Heart left ventricle (tissue), 16 donors: ENCODE measurements at regions not wholly inside any gene's neighbourhood (a gene's known extent, or its start where the extent isn't known, plus 50 kb on each side); places are given as distances from the start of the nearest gene placed in this dataset.

Source experiments
- ATAC-seq, 4 donors: fragments of 200-7000 bp; cut with Tn5 transposase; one replicate each; pipeline ENCODE4 v1.9.1; 2020 to 2022; ENCODE audit warnings: moderate library complexity in 4 of 4, mild to moderate bottlenecking in 3 of 4, moderate number of reproducible peaks in 1 of 4
- DNase-seq, 5 donors: peaks; one replicate each; pipeline ENCODE4 v3.0.0-alpha.2; 2020
- H3K27ac ChIP-seq, 12 donors: fragments of 200-600 bp; sonication (generic) in 4 of 12; one replicate each; pipeline versions ENCODE4 v1.5.0 to v1.8.0; 2016 to 2022; ENCODE audit warnings: mild to moderate bottlenecking in 2 of 12
- H3K27me3 ChIP-seq, 9 donors: fragments of 200-600 bp; sonication (generic) in 2 of 9; one replicate each; pipeline versions ENCODE4 v1.5.1 to v1.8.0; 2016 to 2022; ENCODE audit warnings: mild to moderate bottlenecking in 3 of 9
- H3K36me3 ChIP-seq, 9 donors: fragments of 200-600 bp; sonication (generic) in 2 of 9; one replicate each; pipeline versions ENCODE4 v1.5.0 to v1.8.0; 2018 to 2022; ENCODE audit warnings: mild to moderate bottlenecking in 2 of 9
- H3K4me1 ChIP-seq, 12 donors: fragments of 200-600 bp; sonication (generic) in 4 of 12; one replicate each; pipeline versions ENCODE4 v1.5.0 to v1.8.0; 2016 to 2022; ENCODE audit warnings: mild to moderate bottlenecking in 3 of 12
- H3K4me3 ChIP-seq, 12 donors: fragments of 200-600 bp; sonication (generic) in 4 of 12; one replicate each; pipeline versions ENCODE4 v1.5.0 to v1.8.0; 2017 to 2022; ENCODE audit warnings: mild to moderate bottlenecking in 9 of 12, moderate library complexity in 4 of 12
- H3K9me3 ChIP-seq, 12 donors: fragments of 200-600 bp; sonication (generic) in 4 of 12; one replicate each; pipeline versions ENCODE4 v1.5.0 to v1.8.0; 2016 to 2022; ENCODE audit warnings: mild to moderate bottlenecking in 1 of 12
- POLR2A ChIP-seq, 2 donors: fragments of 450-650 bp; IDR thresholded peaks; one replicate each; pipeline ENCODE4 v1.6.1; 2017; ENCODE audit warnings: antibody characterized with exemption in 2 of 2, mild to moderate bottlenecking in 2 of 2, moderate library complexity in 2 of 2
- WGBS, 4 donors: extraction: QIAGEN DNeasy Blood & Tissue Kit in 2 of 4; methylation state at CpG; one replicate each; pipeline versions ENCODE4 v1.1.5 to v1.1.7; 2013 to 2018; 5-methylcytosine and 5-hydroxymethylcytosine counted together
- intact Hi-C, 10 donors: fragments of 100-400 bp; cut with DNase I; formaldehyde crosslinking; loops; one replicate each; pipeline versions ENCODE4 v1.11.1 to v1.14.2; 2022
- TF ChIP-seq, protein P1 (sequence below), 12 donors: fragments of 200-600 bp; sonication (generic) in 4 of 12; IDR thresholded peaks; one replicate each; pipeline versions ENCODE4 v1.5.0 to v1.8.0; 2018 to 2022; ENCODE audit warnings: antibody characterized with exemption in 12 of 12, mild to moderate bottlenecking in 5 of 12
- donor health status: ischemic (EF 13 %, LVEDD 7.1; RV severe dilation, severe dysfunction).
- donor health status: healthy with polysubstance abuse.
- donor health status: DM: no; HTN: yes; CAD: no.
- donor health status: DM: no; HTN: no; CAD: no.
- donor health status: ischemic (EF 25% LVEDD 6.9; RV normal size, moderate dysfunction).
- donor health status: ischemic (EF 25% LVEDD 5.7; RV mildly dilated, moderate dysfunction).
- donor health status: healthy.
- donor health status: DM: yes; HTN: yes; CAD: no.
- donor health status: ischemic (EF 35%, LVEDD 5.7; RV mildly dilated, moderate dysfunction).
- donor health status: nonischemic (EF 11% LVEDD 7.7; RV severe dilation, severe dysfunction).
- donor health status: DM: yes; HTN: yes; CAD: no.
- donor health status: PGD.
- donor health status: ischemic (EF 29% LVEDD 5.4; RV normal size, mild dysfunction).
- donor health status: nonischemic (EF 23%, LVEDD 6.1; RV moderate dilation, normal function).

DNA sequence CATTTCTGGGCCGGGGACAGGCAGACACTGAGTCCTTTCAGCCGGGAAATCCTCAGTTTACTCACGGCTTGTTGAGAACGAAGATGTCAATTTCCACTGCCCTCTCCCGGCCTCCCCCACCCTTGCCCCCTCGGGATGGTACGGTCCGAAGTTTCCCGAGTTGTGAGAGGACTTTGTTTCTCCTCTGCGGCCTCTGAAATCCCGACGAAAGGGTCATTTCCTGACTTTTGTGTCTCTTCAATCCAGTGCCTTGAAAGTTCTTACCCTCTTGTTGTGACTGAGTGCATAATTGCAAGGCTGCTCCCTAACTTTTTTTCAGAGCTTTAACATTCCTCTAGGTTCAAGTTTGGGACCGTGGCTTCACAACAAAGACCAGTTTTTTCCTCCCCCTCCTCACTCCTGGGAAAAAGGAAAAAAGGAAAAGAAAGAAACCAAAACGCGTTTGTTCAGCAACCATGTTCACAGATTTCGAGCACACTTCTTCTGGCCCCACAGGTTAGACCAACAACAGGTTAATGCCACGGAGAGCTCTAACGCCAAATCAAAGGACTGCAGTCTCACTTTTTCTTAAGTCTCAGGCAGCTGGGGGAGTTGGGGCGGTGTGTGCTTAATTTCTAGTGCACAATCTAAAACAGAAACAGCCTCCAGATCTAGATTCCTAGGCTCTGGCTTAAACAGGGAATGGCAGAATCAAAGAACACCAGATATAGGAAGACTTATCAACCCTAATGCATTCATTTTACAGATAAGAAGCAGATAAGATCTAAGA is 138.9 kb downstream of the TMCO5A start:
- peaks cover 0 to 51% (median 28%) of the 10 kb centered on the region in 12 donors for H3K4me1 ChIP-seq

DNA sequence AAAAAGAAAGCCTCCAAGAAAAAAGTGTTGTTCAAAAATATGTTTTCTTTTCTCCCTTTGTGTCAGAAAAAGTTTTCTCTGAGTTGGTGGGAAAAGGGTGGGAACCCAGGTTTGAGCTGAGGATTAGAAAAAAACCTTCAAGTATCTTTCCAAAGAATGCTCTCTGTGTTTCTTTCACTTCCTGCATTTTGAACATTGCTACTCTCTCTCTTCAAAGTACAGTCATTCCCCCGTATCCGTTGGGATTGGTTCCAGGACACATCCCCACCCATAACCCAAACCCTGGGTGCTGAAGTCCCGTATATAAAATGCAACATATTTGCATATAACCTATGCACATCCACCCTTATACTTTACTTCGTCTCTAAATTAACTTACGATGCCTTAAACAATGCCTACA is 139.6 kb downstream of the TMCO5A start:
- Histone ChIP-seq H3K27me3 (no peaks in the 10 kb centered on the region), H3K4me1 (peaks cover 0 to 44% (median 25%) of the 10 kb centered on the region in 12 donors), H3K4me3 (peak overlapping the region in 3 of 12 donors; percentile 61 to 77 (median 64)), H3K36me3 (no peaks in the 10 kb centered on the region), H3K9me3 (no peaks in the 10 kb centered on the region), H3K27ac (peak overlapping the region in 11 of 12 donors; percentile 74 to 95 (median 90))
- DNase-seq (no peak), ATAC-seq (no peak)
- intact Hi-C loops: loop anchor here in 9 of 10 donors (5.0 to 10.0 kb wide), 9 partner anchors 53 to 301 kb away; partner anchors contain the start of gene SPRED1 (in 6 of the 9)
- 65 to 82% (median 72%) methylated on average over 5 of the region's 5 CpGs for WGBS, 4 donors
- TF ChIP-seq, protein P1, sequence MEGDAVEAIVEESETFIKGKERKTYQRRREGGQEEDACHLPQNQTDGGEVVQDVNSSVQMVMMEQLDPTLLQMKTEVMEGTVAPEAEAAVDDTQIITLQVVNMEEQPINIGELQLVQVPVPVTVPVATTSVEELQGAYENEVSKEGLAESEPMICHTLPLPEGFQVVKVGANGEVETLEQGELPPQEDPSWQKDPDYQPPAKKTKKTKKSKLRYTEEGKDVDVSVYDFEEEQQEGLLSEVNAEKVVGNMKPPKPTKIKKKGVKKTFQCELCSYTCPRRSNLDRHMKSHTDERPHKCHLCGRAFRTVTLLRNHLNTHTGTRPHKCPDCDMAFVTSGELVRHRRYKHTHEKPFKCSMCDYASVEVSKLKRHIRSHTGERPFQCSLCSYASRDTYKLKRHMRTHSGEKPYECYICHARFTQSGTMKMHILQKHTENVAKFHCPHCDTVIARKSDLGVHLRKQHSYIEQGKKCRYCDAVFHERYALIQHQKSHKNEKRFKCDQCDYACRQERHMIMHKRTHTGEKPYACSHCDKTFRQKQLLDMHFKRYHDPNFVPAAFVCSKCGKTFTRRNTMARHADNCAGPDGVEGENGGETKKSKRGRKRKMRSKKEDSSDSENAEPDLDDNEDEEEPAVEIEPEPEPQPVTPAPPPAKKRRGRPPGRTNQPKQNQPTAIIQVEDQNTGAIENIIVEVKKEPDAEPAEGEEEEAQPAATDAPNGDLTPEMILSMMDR (IDR thresholded peaks at IDR 0.05): no peak
- no peak for TF ChIP-seq POLR2A (IDR thresholded peaks at IDR 0.05)

More for the DNA sequence above, 138.9 kb downstream of the TMCO5A start:
- Histone ChIP-seq H3K9me3 (no peaks in the 10 kb centered on the region), H3K27me3 (no peaks in the 10 kb centered on the region), H3K27ac (peak overlapping the region; percentile 74 to 95 (median 90)), H3K36me3 (no peaks in the 10 kb centered on the region), H3K4me3 (peak overlapping the region; percentile 18 to 88 (median 64))
- peak in 2 of 5 donors; percentile 47 to 56 for DNase-seq
- peak in 3 of 4 donors; percentile 30 to 59 (median 58) for ATAC-seq
- TF ChIP-seq POLR2A (IDR thresholded peaks at IDR 0.05): no peak
- TF ChIP-seq, protein P1 (IDR thresholded peaks at IDR 0.05): no peak
- 14 to 20% (median 18%) methylated on average over 18 to 19 of the region's 19 CpGs for WGBS, 4 donors
- intact Hi-C loops: loop anchor here in 9 of 10 donors (2.0 to 10.0 kb wide), 11 partner anchors 54 to 301 kb away; partner anchors contain the start of gene SPRED1 (in 8 of the 9)

DNA sequence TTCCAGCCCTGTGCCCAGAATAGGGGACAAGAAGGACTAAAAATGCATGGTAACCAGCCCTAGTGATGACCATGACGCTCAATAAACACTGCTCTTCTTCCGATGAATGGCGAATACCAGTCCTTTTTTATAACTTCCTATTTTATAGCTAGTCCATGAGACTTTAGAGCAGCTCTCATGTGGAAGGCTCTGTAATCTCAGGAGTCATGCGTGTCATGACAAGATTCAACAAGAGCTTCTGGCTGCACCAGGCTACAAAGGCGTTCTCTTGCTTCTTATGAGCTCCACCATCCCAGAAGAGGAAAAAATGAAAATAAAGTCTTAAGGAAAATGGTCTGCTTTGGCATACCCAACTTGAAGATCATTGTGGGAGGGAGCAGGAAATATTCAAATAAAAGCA is 141.0 kb downstream of the TMCO5A start:
- H3K27ac ChIP-seq: no peak overlapping the region
- 93 to 97% (median 94%) methylated on average over 5 of the region's 5 CpGs for WGBS, 4 donors
- intact Hi-C loops: loop anchor here in 4 of 10 donors (10.0 kb wide), 4 partner anchors 139 to 299 kb away; partner anchors contain the start of gene SPRED1 (in 1 of the 4)

More for the DNA sequence above, 141.0 kb downstream of the TMCO5A start:
- Histone ChIP-seq H3K36me3 (no peaks in the 10 kb centered on the region), H3K4me1 (peaks cover 0 to 40% (median 15%) of the 10 kb centered on the region in 12 donors), H3K4me3 (no peak overlapping the region), H3K27me3 (no peaks in the 10 kb centered on the region), H3K9me3 (no peaks in the 10 kb centered on the region)
- DNase-seq (no peak), ATAC-seq (no peak)
- no peak for TF ChIP-seq POLR2A (IDR thresholded peaks at IDR 0.05)
- TF ChIP-seq, protein P1 (IDR thresholded peaks at IDR 0.05): no peak
